ENCODE measurements at regions not wholly inside any gene's neighbourhood (a gene's known extent, or its start where the extent isn't known, plus 50 kb on each side); places are given as distances from the start of the nearest gene placed in this dataset.
"Not testable (repeated sequence)": the region's sequence is repeated elsewhere in the genome, so short reads cannot be mapped to it uniquely, and the experiment has no call there.

GRCh38 chr18:5021558-5021957, 175.5 kb downstream of the AKAIN1 start:
- DNase-seq (ENCODE audit: low read depth, low spot score), result no peak

GRCh38 chr18:5015213-5015612, 181.8 kb downstream of the AKAIN1 start:
- no peak for DNase-seq (ENCODE audit: low read depth, low spot score)

- not testable (repeated sequence) for DNase-seq (ENCODE audit: low read depth, low spot score)
Observed at GRCh38 chr18:5004031-5004820, 192.8 kb downstream of the AKAIN1 start.

- DNase-seq (ENCODE audit: low read depth, low spot score), result no peak
Observed at GRCh38 chr18:4994710-4995109, 202.3 kb downstream of the AKAIN1 start.

GRCh38 chr18:4987452-4988405, 209.3 kb downstream of the AKAIN1 start:
- no peak for DNase-seq (ENCODE audit: low read depth, low spot score)

GRCh38 chr18:4986677-4987076, 210.4 kb downstream of the AKAIN1 start:
- no peak for DNase-seq (ENCODE audit: low read depth, low spot score)

GRCh38 chr18:4986066-4986465, 211.0 kb downstream of the AKAIN1 start:
- DNase-seq (ENCODE audit: low read depth, low spot score), result no peak

GRCh38 chr18:4961121-4961909, 235.7 kb downstream of the AKAIN1 start:
- no peak for DNase-seq (ENCODE audit: low read depth, low spot score)

GRCh38 chr18:4960578-4960977, 236.5 kb downstream of the AKAIN1 start:
- no peak for DNase-seq (ENCODE audit: low read depth, low spot score)

GRCh38 chr18:4931209-4931608, 265.8 kb downstream of the AKAIN1 start:
- no peak for DNase-seq (ENCODE audit: low read depth, low spot score)

GRCh38 chr18:4921548-4921947, 275.5 kb downstream of the AKAIN1 start:
- no peak for DNase-seq (ENCODE audit: low read depth, low spot score)

- not testable (repeated sequence) for DNase-seq (ENCODE audit: low read depth, low spot score)
Observed at GRCh38 chr18:4917509-4917908, 279.5 kb downstream of the AKAIN1 start.

- no peak for DNase-seq (ENCODE audit: low read depth, low spot score)
Observed at GRCh38 chr18:4908328-4908727, 288.7 kb downstream of the AKAIN1 start.

- no peak for DNase-seq (ENCODE audit: low read depth, low spot score)
Observed at GRCh38 chr18:4906856-4907255, 290.2 kb downstream of the AKAIN1 start.

- DNase-seq (ENCODE audit: low read depth, low spot score), result no peak
Observed at GRCh38 chr18:4888251-4889040, 308.6 kb downstream of the AKAIN1 start.

- DNase-seq (ENCODE audit: low read depth, low spot score), result no peak
Observed at GRCh38 chr18:4878480-4878879, 318.6 kb downstream of the AKAIN1 start.

GRCh38 chr18:4871197-4871596, 325.9 kb downstream of the AKAIN1 start:
- DNase-seq (ENCODE audit: low read depth, low spot score), result no peak

GRCh38 chr18:4870177-4870773, 326.8 kb downstream of the AKAIN1 start:
- no peak for DNase-seq (ENCODE audit: low read depth, low spot score)

GRCh38 chr18:4869155-4869554, 327.9 kb downstream of the AKAIN1 start:
- no peak for DNase-seq (ENCODE audit: low read depth, low spot score)

GRCh38 chr18:4858379-4859127, 338.5 kb downstream of the AKAIN1 start:
- DNase-seq (ENCODE audit: low read depth, low spot score), result no peak
